Bronchial epithelial cell (primary cell): ENCODE measurements at regions not wholly inside any gene's neighbourhood (a gene's known extent, or its start where the extent isn't known, plus 50 kb on each side); places are given as distances from the start of the nearest gene placed in this dataset.

Source experiments
- DNase-seq: peaks from one replicate; pipeline ENCODE4 v3.0.0-alpha.2; 2010; ENCODE audit warnings: low read depth
- FAIRE-seq: peaks from 2 replicates; lab custom pipeline; 2011; peaks lifted over from hg19 to GRCh38; lab: Jason Lieb, UNC
- H3K27me3 ChIP-seq: 2 replicates; pipeline ENCODE4 v1.5.1; 2011; ENCODE audit warnings: low read length; ENCODE audit not compliant: control insufficient read depth, insufficient read depth
- H3K36me3 ChIP-seq: 2 replicates; pipeline ENCODE4 v1.5.1; 2011; ENCODE audit warnings: low read length; ENCODE audit not compliant: control insufficient read depth, insufficient read depth
- H3K4me3 ChIP-seq: 2 replicates; pipeline ENCODE4 v1.5.1; 2011; ENCODE audit warnings: mild to moderate bottlenecking, low read depth, low read length, control low read depth
- TF ChIP-seq, protein P1 (sequence below): IDR thresholded peaks from 2 replicates; pipeline ENCODE4 v1.5.1; 2011; ENCODE audit warnings: mild to moderate bottlenecking, moderate library complexity, low read length, control low read depth, inconsistent platforms; ENCODE audit not compliant: insufficient read depth, severe bottlenecking

- no peaks in the 10 kb centered on the region for H3K27me3 ChIP-seq
- H3K4me3 ChIP-seq: no peak overlapping the region
- DNase-seq (no peak), FAIRE-seq (no peak)
- H3K36me3 ChIP-seq: no peaks in the 10 kb centered on the region
- TF ChIP-seq, protein P1, sequence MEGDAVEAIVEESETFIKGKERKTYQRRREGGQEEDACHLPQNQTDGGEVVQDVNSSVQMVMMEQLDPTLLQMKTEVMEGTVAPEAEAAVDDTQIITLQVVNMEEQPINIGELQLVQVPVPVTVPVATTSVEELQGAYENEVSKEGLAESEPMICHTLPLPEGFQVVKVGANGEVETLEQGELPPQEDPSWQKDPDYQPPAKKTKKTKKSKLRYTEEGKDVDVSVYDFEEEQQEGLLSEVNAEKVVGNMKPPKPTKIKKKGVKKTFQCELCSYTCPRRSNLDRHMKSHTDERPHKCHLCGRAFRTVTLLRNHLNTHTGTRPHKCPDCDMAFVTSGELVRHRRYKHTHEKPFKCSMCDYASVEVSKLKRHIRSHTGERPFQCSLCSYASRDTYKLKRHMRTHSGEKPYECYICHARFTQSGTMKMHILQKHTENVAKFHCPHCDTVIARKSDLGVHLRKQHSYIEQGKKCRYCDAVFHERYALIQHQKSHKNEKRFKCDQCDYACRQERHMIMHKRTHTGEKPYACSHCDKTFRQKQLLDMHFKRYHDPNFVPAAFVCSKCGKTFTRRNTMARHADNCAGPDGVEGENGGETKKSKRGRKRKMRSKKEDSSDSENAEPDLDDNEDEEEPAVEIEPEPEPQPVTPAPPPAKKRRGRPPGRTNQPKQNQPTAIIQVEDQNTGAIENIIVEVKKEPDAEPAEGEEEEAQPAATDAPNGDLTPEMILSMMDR: no peak
These were observed 1231.2 kb downstream of the GATA3 start for GRCh38 chr10:9285690-9286089.

- Histone ChIP-seq H3K4me3 (no peak overlapping the region), H3K27me3 (no peaks in the 10 kb centered on the region), H3K36me3 (no peaks in the 10 kb centered on the region)
- DNase-seq: peak; percentile 4
- FAIRE-seq: no peak
- TF ChIP-seq, protein P1: no peak
These were observed 1235.3 kb downstream of the GATA3 start for GRCh38 chr10:9289811-9290210.

- H3K4me3 ChIP-seq: no peak overlapping the region
- no peaks in the 10 kb centered on the region for H3K27me3 ChIP-seq
- TF ChIP-seq, protein P1: no peak
- FAIRE-seq (no peak), DNase-seq (no peak)
- H3K36me3 ChIP-seq: no peaks in the 10 kb centered on the region
These were observed 1236.6 kb downstream of the GATA3 start for GRCh38 chr10:9291081-9291480.

- Histone ChIP-seq H3K4me3 (no peak overlapping the region), H3K36me3 (no peaks in the 10 kb centered on the region), H3K27me3 (no peaks in the 10 kb centered on the region)
- DNase-seq (no peak), FAIRE-seq (no peak)
- TF ChIP-seq, protein P1: no peak
These were observed 1239.7 kb downstream of the GATA3 start for GRCh38 chr10:9294132-9294663.

- Histone ChIP-seq H3K36me3 (no peaks in the 10 kb centered on the region), H3K27me3 (no peaks in the 10 kb centered on the region), H3K4me3 (no peak overlapping the region)
- TF ChIP-seq, protein P1: no peak
- FAIRE-seq: no peak
- no peak for DNase-seq
These were observed 1240.4 kb downstream of the GATA3 start for GRCh38 chr10:9294865-9295264.

- Histone ChIP-seq H3K36me3 (no peaks in the 10 kb centered on the region), H3K4me3 (no peak overlapping the region), H3K27me3 (no peaks in the 10 kb centered on the region)
- FAIRE-seq (no peak), DNase-seq (no peak)
- TF ChIP-seq, protein P1: no peak
These were observed 1241.7 kb downstream of the GATA3 start for GRCh38 chr10:9296190-9296589.
